Heart right ventricle (tissue), 16 donors: ENCODE measurements at regions not wholly inside any gene's neighbourhood (a gene's known extent, or its start where the extent isn't known, plus 50 kb on each side); places are given as distances from the start of the nearest gene placed in this dataset.

ENCODE experiments used
- ATAC-seq, 8 donors: fragments of 200-7000 bp; cut with Tn5 transposase; one replicate each; pipeline ENCODE4 v1.9.1; 2020; ENCODE audit warnings: mild to moderate bottlenecking in 8 of 8, moderate library complexity in 8 of 8, moderate number of reproducible peaks in 1 of 8
- DNase-seq, 2 donors: peaks; one replicate each; pipeline ENCODE4 v3.0.0-alpha.2; 2020
- H3K27ac ChIP-seq, 10 donors: fragments of 200-600 bp; sonication (generic) in 2 of 10; one replicate each; pipeline versions ENCODE4 v1.5.0 to v1.8.0; 2020 to 2022; ENCODE audit warnings: mild to moderate bottlenecking in 3 of 10
- H3K27me3 ChIP-seq, 7 donors: fragments of 200-600 bp; one replicate each; pipeline ENCODE4 v1.8.0; 2021 to 2022; ENCODE audit warnings: mild to moderate bottlenecking in 2 of 7
- H3K36me3 ChIP-seq, 9 donors: fragments of 200-600 bp; sonication (generic) in 1 of 9; one replicate each; pipeline versions ENCODE4 v1.5.0 to v1.8.0; 2020 to 2022; ENCODE audit warnings: mild to moderate bottlenecking in 2 of 9
- H3K4me1 ChIP-seq, 9 donors: fragments of 200-600 bp; sonication (generic) in 1 of 9; one replicate each; pipeline versions ENCODE4 v1.5.0 to v1.8.0; 2020 to 2022; ENCODE audit warnings: mild to moderate bottlenecking in 4 of 9
- H3K4me3 ChIP-seq, 10 donors: fragments of 200-600 bp; sonication (generic) in 2 of 10; one replicate each; pipeline versions ENCODE4 v1.5.0 to v1.8.0; 2020 to 2022; ENCODE audit warnings: mild to moderate bottlenecking in 7 of 10, moderate library complexity in 2 of 10
- H3K9me3 ChIP-seq, 11 donors: fragments of 200-600 bp in 10 of 11; sonication (generic) in 2 of 11; one replicate each; pipeline versions ENCODE4 v1.5.0 to v1.8.0; 2013 to 2022; ENCODE audit warnings: mild to moderate bottlenecking in 2 of 11, control low read depth in 1 of 11, moderate library complexity in 1 of 11
- CTCF ChIP-seq, 9 donors: fragments of 200-600 bp; sonication (generic) in 2 of 9; IDR thresholded peaks; one replicate each; pipeline versions ENCODE4 v1.5.0 to v1.8.0; 2021 to 2022; ENCODE audit warnings: antibody characterized with exemption in 9 of 9, mild to moderate bottlenecking in 5 of 9, moderate library complexity in 1 of 9
- WGBS, 2 donors: extraction: QIAGEN DNeasy Blood & Tissue Kit; methylation state at CpG; one replicate each; pipeline ENCODE4 v1.1.7; 2013; ENCODE audit warnings: inconsistent platforms in 1 of 2; 5-methylcytosine and 5-hydroxymethylcytosine counted together
- intact Hi-C, 10 donors: fragments of 100-400 bp; cut with DNase I; formaldehyde crosslinking; loops; one replicate each; pipeline versions ENCODE4 v1.11.1 to v1.14.2; 2022
- donor health status: Arrhythmogenic right ventricular cardiomyopathy.
- donor health status: ischemic (EF 13 %, LVEDD 7.1; RV severe dilation, severe dysfunction).
- donor health status: healthy with polysubstance abuse.
- donor health status: DM: no; HTN: yes; CAD: no.
- donor health status: DM: no; HTN: no; CAD: no.
- donor health status: ischemic (EF 25% LVEDD 6.9; RV normal size, moderate dysfunction).
- donor health status: ischemic (EF 25% LVEDD 5.7; RV mildly dilated, moderate dysfunction).
- donor health status: healthy.
- donor health status: DM: yes; HTN: yes; CAD: no.
- donor health status: Ischemic cardiomyopathy.
- donor health status: ischemic (EF 35%, LVEDD 5.7; RV mildly dilated, moderate dysfunction).
- donor health status: nonischemic (EF 11% LVEDD 7.7; RV severe dilation, severe dysfunction).
- donor health status: DM: yes; HTN: yes; CAD: no.
- donor health status: PGD.
- donor health status: ischemic (EF 29% LVEDD 5.4; RV normal size, mild dysfunction).
- donor health status: nonischemic (EF 23%, LVEDD 6.1; RV moderate dilation, normal function).

- ATAC-seq (no peak), DNase-seq (no peak)
- Histone ChIP-seq H3K9me3 (peaks cover 0 to 12% (median 0%) of the 10 kb centered on the region in 11 donors), H3K27ac (no peak overlapping the region), H3K4me3 (no peak overlapping the region), H3K27me3 (no peaks in the 10 kb centered on the region), H3K4me1 (no peaks in the 10 kb centered on the region), H3K36me3 (no peaks in the 10 kb centered on the region)
- intact Hi-C loops, result no loop called here
- TF ChIP-seq CTCF (IDR thresholded peaks at IDR 0.05), result no peak
These were observed 481.4 kb upstream of the SYT4 start for GRCh38 chr18:43758734-43759133.

GRCh38 chr18:43760010-43760409 lies 482.7 kb upstream of the SYT4 start:
- intact Hi-C loops, result loop anchor here in 2 of 10 donors (10.0 kb wide), 2 partner anchors 65 to 95 kb away; no protein-coding TSS in a partner anchor

GRCh38 chr18:43772907-43773306 lies 495.6 kb upstream of the SYT4 start:
- Histone ChIP-seq H3K27me3 (no peaks in the 10 kb centered on the region), H3K4me3 (no peak overlapping the region), H3K9me3 (peaks cover 0 to 14% (median 0%) of the 10 kb centered on the region in 11 donors), H3K36me3 (no peaks in the 10 kb centered on the region), H3K4me1 (peaks cover 0 to 24% (median 9%) of the 10 kb centered on the region in 9 donors), H3K27ac (peak overlapping the region in 5 of 10 donors; percentile 20 to 51 (median 28))
- TF ChIP-seq CTCF (IDR thresholded peaks at IDR 0.05), result peak in 5 of 9 donors; percentile 19 to 47 (median 29)
- intact Hi-C loops, result loop anchor here in 1 of 10 donors (10.0 kb wide), 1 partner anchor 62 kb away; no protein-coding TSS in a partner anchor
- DNase-seq, result peak; percentile 11 to 77
- peak; percentile 93 to 98 (median 98) for ATAC-seq
- WGBS, 2 donors, result 8 to 31% methylated on average over 1 of the region's 1 CpG

More at GRCh38 chr18:43760010-43760409, 482.7 kb upstream of the SYT4 start:
- no peak for TF ChIP-seq CTCF (IDR thresholded peaks at IDR 0.05)
- Histone ChIP-seq H3K27me3 (no peaks in the 10 kb centered on the region), H3K27ac (no peak overlapping the region), H3K4me3 (no peak overlapping the region), H3K4me1 (no peaks in the 10 kb centered on the region), H3K9me3 (peaks cover 0 to 25% (median 9%) of the 10 kb centered on the region in 11 donors), H3K36me3 (no peaks in the 10 kb centered on the region)
- DNase-seq (no peak), ATAC-seq (no peak)

- DNase-seq, result no peak
- H3K27me3 ChIP-seq, result no peaks in the 10 kb centered on the region
- H3K27ac ChIP-seq, result no peak overlapping the region
- WGBS, 2 donors, result 91 to 92% methylated on average over 5 of the region's 5 CpGs
- H3K36me3 ChIP-seq, result no peaks in the 10 kb centered on the region
- peaks cover 0 to 8% (median 0%) of the 10 kb centered on the region in 11 donors for H3K9me3 ChIP-seq
- ATAC-seq, result no peak
- intact Hi-C loops, result loop anchor here in 1 of 10 donors (10.0 kb wide), 1 partner anchor 60 kb away; no protein-coding TSS in a partner anchor
- no peak overlapping the region for H3K4me3 ChIP-seq
- no peak for TF ChIP-seq CTCF (IDR thresholded peaks at IDR 0.05)
- H3K4me1 ChIP-seq, result peaks cover 0 to 24% (median 9%) of the 10 kb centered on the region in 9 donors
These were observed 497.2 kb upstream of the SYT4 start for GRCh38 chr18:43774497-43774896.
